Body of pancreas (tissue), 4 donors: ENCODE measurements at regions not wholly inside any gene's neighbourhood (a gene's known extent, or its start where the extent isn't known, plus 50 kb on each side); places are given as distances from the start of the nearest gene placed in this dataset.

ENCODE experiments used
- CTCF ChIP-seq, 7 experiments: fragments of 450-650 bp in 4 of 7; fragments of 200-600 bp in 3 of 7; sonication (generic) in 3 of 7; IDR thresholded peaks; one replicate each; pipeline ENCODE4 v1.5.1; 2016 to 2019; ENCODE audit warnings: antibody characterized with exemption in 7 of 7
- POLR2A ChIP-seq, 3 donors: fragments of 450-650 bp; IDR thresholded peaks; one replicate each; pipeline ENCODE4 v1.6.1; 2016; ENCODE audit warnings: antibody characterized with exemption in 3 of 3, mild to moderate bottlenecking in 2 of 3

GRCh38 chr3:191549357-191549756, 88.4 kb downstream of the PYDC2 start:
- no peak for TF ChIP-seq POLR2A (IDR thresholded peaks at IDR 0.05)
- no peak for TF ChIP-seq CTCF (IDR thresholded peaks at IDR 0.05)
